ENCODE measurements at regions not wholly inside any gene's neighbourhood (a gene's known extent, or its start where the extent isn't known, plus 50 kb on each side); places are given as distances from the start of the nearest gene placed in this dataset.
"Not testable (repeated sequence)": the region's sequence is repeated elsewhere in the genome, so short reads cannot be mapped to it uniquely, and the experiment has no call there.

DNA sequence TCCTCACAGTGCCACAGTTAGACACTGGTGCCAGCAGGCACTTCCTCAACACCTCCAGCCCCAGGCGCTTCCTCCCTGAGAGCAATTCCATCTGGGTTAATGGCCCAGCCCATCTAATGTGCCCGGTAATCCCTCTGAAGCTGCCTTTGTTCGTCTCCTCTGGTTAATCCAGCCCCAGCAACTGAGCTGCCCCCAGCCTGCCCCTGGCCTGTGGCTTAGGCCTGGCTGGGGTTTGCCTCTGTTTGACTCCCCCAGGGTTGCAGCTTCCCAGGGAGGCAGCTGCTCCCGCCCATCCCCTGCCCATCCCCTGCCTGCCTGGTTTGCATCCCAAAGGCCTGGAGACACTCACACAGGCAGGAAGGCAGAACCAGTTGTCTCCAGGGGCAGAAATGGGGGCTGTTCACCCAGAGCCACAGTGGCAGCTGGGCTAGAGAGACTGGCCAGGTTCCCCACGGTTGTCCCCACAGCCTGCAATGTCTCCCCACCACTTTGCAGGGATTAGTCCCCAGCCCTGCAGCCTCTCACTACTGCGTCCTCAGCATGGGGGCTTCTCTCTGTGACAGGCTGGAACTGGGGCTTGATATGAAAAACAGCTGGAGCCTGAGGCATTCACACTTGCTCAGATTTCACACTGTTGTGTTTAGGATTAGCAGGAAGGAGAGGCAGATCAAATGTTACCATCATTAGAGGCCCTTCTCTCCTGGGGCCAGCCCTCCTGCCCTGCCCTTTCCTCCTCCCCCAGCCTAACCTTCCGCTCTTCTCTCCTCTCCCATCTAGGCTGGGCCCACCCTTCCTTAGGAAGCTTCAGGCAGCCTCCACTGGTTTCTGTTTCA, 120.2 kb downstream of the TLR5 start:
- DNase-seq (ENCODE audit: low spot score), result no peak

GRCh38 chr1:223023863-223024262, 119.2 kb downstream of the TLR5 start:
- no peak for DNase-seq (ENCODE audit: low spot score)

GRCh38 chr1:223024486-223024885, 118.6 kb downstream of the TLR5 start:
- not testable (repeated sequence) for DNase-seq (ENCODE audit: low spot score)

GRCh38 chr1:223025190-223025734, 117.8 kb downstream of the TLR5 start:
- DNase-seq (ENCODE audit: low spot score), result not testable (repeated sequence)

GRCh38 chr1:223026639-223027038, 116.4 kb downstream of the TLR5 start:
- DNase-seq (ENCODE audit: low spot score), result not testable (repeated sequence)

DNA sequence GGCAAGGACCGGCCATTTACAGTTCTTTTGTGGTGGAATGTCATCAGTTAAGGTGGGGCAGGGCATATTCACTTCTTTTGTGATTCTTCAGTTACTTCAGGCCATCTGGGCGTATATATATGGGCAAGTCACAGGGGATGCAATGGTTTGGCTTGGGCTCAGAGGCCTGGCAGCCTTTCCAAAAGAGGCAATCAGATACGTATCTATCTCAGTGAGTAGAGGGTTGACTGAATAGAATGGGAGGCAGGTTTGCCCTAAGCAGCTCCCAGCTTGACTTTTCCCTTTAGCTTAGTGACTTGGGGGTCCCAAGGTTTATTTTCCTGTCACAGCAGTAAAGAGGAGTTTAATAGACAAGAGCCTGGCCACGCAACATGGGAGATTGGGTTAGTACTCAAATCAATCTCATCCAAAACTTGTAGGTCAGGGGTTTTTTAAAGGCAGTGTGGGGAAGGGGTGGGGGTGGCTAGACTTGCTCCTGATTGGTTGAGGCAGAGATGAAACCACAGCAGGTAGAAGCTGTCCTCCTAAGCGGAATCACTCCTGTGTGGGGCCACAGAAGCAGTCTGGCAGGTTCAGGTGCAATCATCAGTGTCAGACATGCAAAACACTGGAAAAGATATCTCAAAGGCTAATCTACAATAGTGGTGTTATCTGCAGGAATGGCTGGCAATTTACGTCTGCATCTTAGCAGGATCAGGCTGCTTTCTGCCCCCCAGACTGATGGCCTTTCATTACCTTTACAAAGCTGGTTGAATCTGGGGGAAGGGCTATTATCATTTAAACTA, 112.9 kb downstream of the TLR5 start:
- no peak for DNase-seq (ENCODE audit: low spot score)

- DNase-seq (ENCODE audit: low spot score), result no peak
Measured at GRCh38 chr1:223030871-223031400, 112.1 kb downstream of the TLR5 start.

GRCh38 chr1:223031733-223032601, 111.1 kb downstream of the TLR5 start:
- no peak for DNase-seq (ENCODE audit: low spot score)

GRCh38 chr1:223033658-223034057, 109.4 kb downstream of the TLR5 start:
- DNase-seq (ENCODE audit: low spot score), result no peak

DNA sequence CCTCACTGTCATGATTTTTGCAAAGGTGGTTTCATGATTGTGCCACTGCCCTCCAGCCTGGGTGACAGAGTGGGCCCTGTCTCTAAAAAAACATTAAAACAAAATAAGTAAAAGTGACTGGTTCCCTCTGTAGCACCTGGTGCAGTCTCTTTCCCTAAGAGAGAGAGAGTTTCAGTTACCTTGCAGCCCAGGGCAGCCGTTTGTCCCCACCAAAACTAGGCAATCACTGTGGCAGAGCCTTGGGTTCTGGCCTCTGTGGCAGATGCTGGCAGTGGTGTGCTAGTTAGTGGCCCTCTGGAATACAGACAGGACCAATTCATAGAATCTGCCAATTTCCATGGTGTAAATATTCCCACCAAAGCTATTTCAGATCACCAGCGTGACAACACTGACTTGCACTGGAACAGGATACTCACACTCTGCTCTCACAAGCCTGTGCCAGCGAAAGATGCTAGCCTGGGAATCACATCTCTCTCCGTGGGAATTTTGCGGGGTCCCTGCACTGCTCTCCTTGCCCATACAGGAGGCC, 108.7 kb downstream of the TLR5 start:
- DNase-seq (ENCODE audit: low spot score), result no peak

DNA sequence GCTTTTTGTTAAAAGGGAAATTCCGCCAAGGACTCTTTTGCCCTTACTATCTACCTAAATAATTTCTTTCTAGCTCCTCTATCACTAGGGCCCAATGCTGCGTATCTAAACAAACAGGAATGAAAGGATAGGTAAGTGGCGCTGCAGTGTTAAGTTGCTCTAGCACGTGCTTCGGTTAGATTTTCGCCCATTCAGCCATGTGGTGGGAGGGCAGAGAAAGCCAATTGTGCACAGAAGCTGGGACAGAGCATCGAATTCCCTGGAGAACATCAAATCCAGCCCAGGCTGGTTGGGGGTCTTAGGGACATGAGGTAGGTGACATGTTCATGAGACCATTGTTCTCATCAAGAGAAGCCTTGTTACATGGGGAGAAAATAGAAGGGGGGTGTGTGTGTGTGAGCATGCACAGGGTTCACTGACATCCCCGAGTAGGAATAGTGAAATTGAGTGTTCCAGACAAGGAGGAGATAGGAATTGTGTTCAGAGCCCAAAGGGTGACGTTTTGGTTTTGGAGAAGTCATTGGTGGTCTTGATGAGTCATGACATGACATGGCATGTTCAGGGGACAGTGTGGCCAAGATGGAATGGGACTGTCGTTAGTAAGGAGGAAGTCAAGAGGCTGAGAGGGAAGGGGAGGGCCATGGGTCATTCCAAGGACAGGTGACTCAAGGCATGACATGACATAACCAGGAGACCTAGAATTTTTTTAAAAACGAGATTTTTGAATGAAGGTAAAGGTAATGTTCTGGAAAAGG, 107.1 kb downstream of the TLR5 start:
- DNase-seq (ENCODE audit: low spot score), result no peak

DNA sequence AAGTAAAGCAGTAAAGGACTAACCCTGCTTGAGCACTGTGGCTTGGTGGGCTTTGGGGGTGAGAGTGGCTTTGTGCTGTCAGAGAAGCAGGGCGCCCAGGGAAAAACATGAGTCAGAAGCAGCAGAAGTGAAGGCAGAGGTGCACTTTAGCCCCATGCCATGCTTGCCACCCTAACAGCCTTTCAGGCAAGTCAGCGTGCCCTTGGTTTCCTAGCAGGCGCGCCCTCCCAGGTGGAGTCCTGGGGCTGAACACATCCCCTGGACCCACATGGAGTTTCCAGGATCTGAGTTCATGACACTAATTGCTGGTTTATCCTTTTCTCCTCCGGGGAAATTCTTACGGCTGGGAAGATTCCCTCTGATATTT, 106.6 kb downstream of the TLR5 start:
- no peak for DNase-seq (ENCODE audit: low spot score)

GRCh38 chr1:223037845-223038244, 105.2 kb downstream of the TLR5 start:
- DNase-seq (ENCODE audit: low spot score), result no peak

GRCh38 chr1:223038288-223039006, 104.6 kb downstream of the TLR5 start:
- no peak for DNase-seq (ENCODE audit: low spot score)

GRCh38 chr1:223039990-223040389, 103.1 kb downstream of the TLR5 start:
- DNase-seq (ENCODE audit: low spot score), result no peak

DNA sequence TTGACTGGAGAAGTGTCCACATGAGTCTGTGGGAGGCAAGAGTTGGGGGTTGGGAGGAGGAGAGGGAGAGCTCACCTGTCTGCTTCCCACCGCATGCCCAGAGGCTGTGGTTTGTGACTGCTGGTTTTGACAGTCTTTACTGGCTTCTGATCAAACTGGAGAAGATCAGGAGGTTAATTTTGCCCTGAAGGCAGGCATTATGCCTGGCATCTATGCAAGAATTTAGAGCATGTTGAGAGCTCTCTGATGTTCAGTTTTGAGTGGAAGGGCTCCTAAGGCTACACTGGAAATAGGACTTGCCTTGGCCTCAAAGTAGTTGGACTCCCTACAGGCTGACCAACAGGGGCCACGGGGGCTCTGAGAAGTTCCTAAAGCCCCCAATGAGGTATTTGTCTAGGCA, 101.6 kb downstream of the TLR5 start:
- no peak for DNase-seq (ENCODE audit: low spot score)

DNA sequence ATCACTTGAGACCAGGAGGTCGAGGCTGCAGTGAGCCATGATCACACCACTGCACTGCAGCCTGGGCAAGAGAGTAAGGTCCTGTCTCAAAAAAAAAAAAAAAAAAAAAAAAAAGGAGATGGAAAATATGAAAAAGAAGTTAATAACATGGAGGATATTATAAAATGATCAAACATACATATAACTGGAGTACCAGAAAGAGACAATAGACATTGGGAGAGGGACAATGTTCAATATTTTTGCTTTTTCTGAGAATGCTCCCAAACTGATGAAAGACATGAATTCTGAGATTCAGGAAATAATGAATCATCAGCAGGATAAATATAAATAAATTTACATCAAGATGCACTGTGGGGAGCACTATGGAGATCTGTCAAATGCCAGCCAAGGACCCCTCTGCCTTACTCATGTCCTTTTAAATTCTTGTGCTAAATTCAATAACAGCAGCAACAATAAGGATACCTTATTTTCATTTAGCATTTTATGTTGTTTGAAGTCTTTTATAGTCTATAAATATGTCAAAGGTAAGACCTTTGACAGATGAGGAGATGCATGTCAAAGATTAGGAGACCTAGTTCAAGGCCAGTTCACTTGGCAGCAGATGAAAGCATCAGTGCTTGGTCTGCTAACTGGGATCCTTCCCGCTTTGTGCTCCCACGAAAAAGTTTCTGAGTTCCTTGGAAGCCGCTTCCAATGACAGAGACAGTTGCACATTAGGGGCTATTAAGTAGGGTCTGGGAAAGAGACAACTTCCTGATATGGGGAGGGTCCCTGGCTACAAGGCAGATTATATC, 97.7 kb downstream of the TLR5 start:
- DNase-seq (ENCODE audit: low spot score), result no peak

GRCh38 chr1:223046011-223046410, 97.0 kb downstream of the TLR5 start:
- DNase-seq (ENCODE audit: low spot score), result no peak

- DNase-seq (ENCODE audit: low spot score), result not testable (repeated sequence)
Measured at GRCh38 chr1:223046463-223046862, 96.6 kb downstream of the TLR5 start.

All from pons (tissue), 1 donor.